CD8-positive, alpha-beta memory T cell (primary cell): ENCODE measurements at regions not wholly inside any gene's neighbourhood (a gene's known extent, or its start where the extent isn't known, plus 50 kb on each side); places are given as distances from the start of the nearest gene placed in this dataset.
"Not testable (repeated sequence)": the region's sequence is repeated elsewhere in the genome, so short reads cannot be mapped to it uniquely, and the experiment has no call there.

Source experiments
- CTCF ChIA-PET: fragments of 350-600 bp; sonication (Branson Sonifier 250); formaldehyde crosslinking; loops from one replicate; lab custom pipeline; 2021; ENCODE audit warnings: antibody characterized with exemption; lab: Charles Lee
- POLR2A ChIA-PET: fragments of 350-600 bp; sonication (Branson Sonifier 250); formaldehyde crosslinking; loops from one replicate; lab custom pipeline; 2021; ENCODE audit warnings: antibody characterized with exemption; lab: Charles Lee
- DNase-seq, 5 donors: peaks; one replicate each; pipeline versions ENCODE4 v3.0.0 to v3.0.0-alpha.2; 2020 to 2022; ENCODE audit warnings: mixed read lengths in 1 of 5
- H3K27ac ChIP-seq: one replicate; pipeline ENCODE4 v1.7.0; 2013; ENCODE audit warnings: low read depth, mild to moderate bottlenecking, low read length, moderate library complexity
- H3K27me3 ChIP-seq: 2 replicates; pipeline ENCODE4 v1.7.0; 2013; ENCODE audit warnings: low read length, mild to moderate bottlenecking; ENCODE audit not compliant: insufficient read depth, poor library complexity, severe bottlenecking
- H3K36me3 ChIP-seq: 2 replicates; pipeline ENCODE4 v1.7.0; 2013; ENCODE audit warnings: mild to moderate bottlenecking, low read length, moderate library complexity; ENCODE audit not compliant: insufficient read depth
- H3K4me1 ChIP-seq: 2 replicates; pipeline ENCODE4 v1.7.0; 2013; ENCODE audit warnings: mild to moderate bottlenecking, low read length, moderate library complexity; ENCODE audit not compliant: insufficient read depth
- H3K4me3 ChIP-seq: 2 replicates; pipeline ENCODE4 v1.7.0; 2013; ENCODE audit warnings: mild to moderate bottlenecking, low read length
- H3K9me3 ChIP-seq: 2 replicates; pipeline ENCODE4 v1.7.0; 2013; ENCODE audit warnings: mild to moderate bottlenecking, low read length
- H3K27ac Mint-ChIP-seq, 8 donors: one replicate each; pipeline ENCODE4 v1.8.0; 2020 to 2021; ENCODE audit warnings: mixed read lengths in 8 of 8, mild to moderate bottlenecking in 6 of 8, inconsistent platforms in 3 of 8, moderate library complexity in 3 of 8
- H3K27me3 Mint-ChIP-seq, 2 donors: one replicate each; pipeline ENCODE4 v1.8.0; 2020 to 2021; ENCODE audit warnings: mixed read lengths in 2 of 2, mild to moderate bottlenecking in 1 of 2, moderate library complexity in 1 of 2
- H3K36me3 Mint-ChIP-seq, 3 donors: one replicate each; pipeline ENCODE4 v1.8.0; 2020 to 2021; ENCODE audit warnings: mixed read lengths in 3 of 3, inconsistent platforms in 1 of 3, mild to moderate bottlenecking in 1 of 3
- H3K4me1 Mint-ChIP-seq, 3 donors: one replicate each; pipeline ENCODE4 v1.8.0; 2020 to 2021; ENCODE audit warnings: mixed read lengths in 3 of 3, inconsistent platforms in 1 of 3, mild to moderate bottlenecking in 1 of 3
- H3K4me3 Mint-ChIP-seq, 7 donors: one replicate each; pipeline ENCODE4 v1.8.0; 2020 to 2021; ENCODE audit warnings: mixed read lengths in 7 of 7, mild to moderate bottlenecking in 6 of 7, moderate library complexity in 4 of 7, inconsistent platforms in 2 of 7
- H3K9me3 Mint-ChIP-seq, 5 donors: one replicate each; pipeline ENCODE4 v1.8.0; 2020 to 2022; ENCODE audit warnings: mixed read lengths in 5 of 5, mild to moderate bottlenecking in 3 of 5, moderate library complexity in 2 of 5, inconsistent platforms in 1 of 5

GRCh38 chr11:39664023-39664422 is 1795.4 kb downstream of the LRRC4C start:
- no peaks in the 10 kb centered on the region for H3K36me3 Mint-ChIP-seq
- H3K9me3 Mint-ChIP-seq = peaks cover 9 to 30% (median 16%) of the 10 kb centered on the region in 5 donors
- no peaks in the 10 kb centered on the region for H3K4me1 Mint-ChIP-seq
- H3K4me1 ChIP-seq = no peaks in the 10 kb centered on the region
- no peak overlapping the region for H3K27ac ChIP-seq
- POLR2A ChIA-PET = no interaction called here
- H3K4me3 Mint-ChIP-seq = no peak overlapping the region
- no peaks in the 10 kb centered on the region for H3K27me3 ChIP-seq
- no peak overlapping the region for H3K4me3 ChIP-seq
- H3K27me3 Mint-ChIP-seq = no peaks in the 10 kb centered on the region
- H3K9me3 ChIP-seq = no peaks in the 10 kb centered on the region
- no peak overlapping the region for H3K27ac Mint-ChIP-seq
- CTCF ChIA-PET = no interaction called here
- DNase-seq = no peak
- no peaks in the 10 kb centered on the region for H3K36me3 ChIP-seq

GRCh38 chr11:39661890-39662289 is 1797.6 kb downstream of the LRRC4C start:
- no peak for DNase-seq
- POLR2A ChIA-PET = no interaction called here
- no peak overlapping the region for H3K27ac Mint-ChIP-seq
- no peaks in the 10 kb centered on the region for H3K27me3 Mint-ChIP-seq
- Histone ChIP-seq H3K9me3 (no peaks in the 10 kb centered on the region), H3K27ac (no peak overlapping the region), H3K4me1 (no peaks in the 10 kb centered on the region), H3K4me3 (no peak overlapping the region), H3K36me3 (no peaks in the 10 kb centered on the region), H3K27me3 (no peaks in the 10 kb centered on the region)
- H3K4me1 Mint-ChIP-seq = no peaks in the 10 kb centered on the region
- peaks cover 9 to 27% (median 15%) of the 10 kb centered on the region in 5 donors for H3K9me3 Mint-ChIP-seq
- no peaks in the 10 kb centered on the region for H3K36me3 Mint-ChIP-seq
- no peak overlapping the region for H3K4me3 Mint-ChIP-seq
- CTCF ChIA-PET = no interaction called here

- no peak overlapping the region for H3K27ac Mint-ChIP-seq
- H3K27ac ChIP-seq = no peak overlapping the region
- H3K9me3 ChIP-seq = no peaks in the 10 kb centered on the region
- DNase-seq = no peak
- no peaks in the 10 kb centered on the region for H3K27me3 ChIP-seq
- H3K9me3 Mint-ChIP-seq = peaks cover 2 to 20% (median 10%) of the 10 kb centered on the region in 5 donors
- POLR2A ChIA-PET = no interaction called here
- H3K4me1 ChIP-seq = no peaks in the 10 kb centered on the region
- H3K36me3 ChIP-seq = no peaks in the 10 kb centered on the region
- no peak overlapping the region for H3K4me3 Mint-ChIP-seq
- CTCF ChIA-PET = no interaction called here
- H3K4me1 Mint-ChIP-seq = no peaks in the 10 kb centered on the region
- peaks cover 0 to 1% (median 0%) of the 10 kb centered on the region in 3 donors for H3K36me3 Mint-ChIP-seq
- no peak overlapping the region for H3K4me3 ChIP-seq
- no peaks in the 10 kb centered on the region for H3K27me3 Mint-ChIP-seq
Observed at GRCh38 chr11:39651857-39652461, 1807.5 kb downstream of the LRRC4C start.

GRCh38 chr11:39641751-39642150 is 1817.7 kb downstream of the LRRC4C start:
- Histone ChIP-seq H3K9me3 (no peaks in the 10 kb centered on the region), H3K27me3 (no peaks in the 10 kb centered on the region), H3K27ac (no peak overlapping the region), H3K4me3 (no peak overlapping the region), H3K36me3 (no peaks in the 10 kb centered on the region), H3K4me1 (no peaks in the 10 kb centered on the region)
- Mint-ChIP-seq H3K36me3 (no peaks in the 10 kb centered on the region), H3K4me3 (no peak overlapping the region), H3K9me3 (peaks cover 13 to 35% (median 27%) of the 10 kb centered on the region in 5 donors), H3K4me1 (no peaks in the 10 kb centered on the region), H3K27ac (no peak overlapping the region), H3K27me3 (peaks cover 0 to 2% of the 10 kb centered on the region in 2 donors)
- ChIA-PET CTCF (no interaction called here), POLR2A (no interaction called here)
- DNase-seq = no peak

- no peak overlapping the region for H3K4me3 ChIP-seq
- ChIA-PET POLR2A (no interaction called here), CTCF (no interaction called here)
- no peak overlapping the region for H3K27ac ChIP-seq
- Mint-ChIP-seq H3K27ac (no peak overlapping the region), H3K4me1 (no peaks in the 10 kb centered on the region), H3K9me3 (peaks cover 5 to 29% (median 9%) of the 10 kb centered on the region in 5 donors), H3K36me3 (no peaks in the 10 kb centered on the region), H3K4me3 (no peak overlapping the region), H3K27me3 (no peaks in the 10 kb centered on the region)
- no peaks in the 10 kb centered on the region for H3K4me1 ChIP-seq
- H3K27me3 ChIP-seq = no peaks in the 10 kb centered on the region
- H3K9me3 ChIP-seq = no peaks in the 10 kb centered on the region
- H3K36me3 ChIP-seq = no peaks in the 10 kb centered on the region
- DNase-seq = no peak
Observed at GRCh38 chr11:39630365-39630764, 1829.1 kb downstream of the LRRC4C start.

- Histone ChIP-seq H3K4me1 (no peaks in the 10 kb centered on the region), H3K27me3 (no peaks in the 10 kb centered on the region), H3K27ac (no peak overlapping the region), H3K4me3 (no peak overlapping the region), H3K36me3 (no peaks in the 10 kb centered on the region), H3K9me3 (no peaks in the 10 kb centered on the region)
- Mint-ChIP-seq H3K27me3 (no peaks in the 10 kb centered on the region), H3K4me1 (no peaks in the 10 kb centered on the region), H3K9me3 (peaks cover 4 to 25% (median 6%) of the 10 kb centered on the region in 5 donors), H3K27ac (no peak overlapping the region), H3K36me3 (no peaks in the 10 kb centered on the region), H3K4me3 (no peak overlapping the region)
- CTCF ChIA-PET = no interaction called here
- POLR2A ChIA-PET = no interaction called here
- no peak for DNase-seq
Observed at GRCh38 chr11:39628311-39628710, 1831.1 kb downstream of the LRRC4C start.

GRCh38 chr11:39620309-39620708 is 1839.1 kb downstream of the LRRC4C start:
- H3K4me1 ChIP-seq, H3K27me3 Mint-ChIP-seq, H3K27me3 ChIP-seq, H3K36me3 ChIP-seq, H3K4me1 Mint-ChIP-seq, H3K9me3 ChIP-seq, POLR2A ChIA-PET, DNase-seq, H3K27ac ChIP-seq, H3K27ac Mint-ChIP-seq, H3K4me3 Mint-ChIP-seq, CTCF ChIA-PET, H3K36me3 Mint-ChIP-seq, H3K4me3 ChIP-seq: not testable (repeated sequence)
- H3K9me3 Mint-ChIP-seq = peaks cover 8 to 18% (median 9%) of the 10 kb centered on the region in 5 donors

GRCh38 chr11:39617971-39618370 is 1841.5 kb downstream of the LRRC4C start:
- Histone ChIP-seq H3K27me3 (no peaks in the 10 kb centered on the region), H3K4me1 (no peaks in the 10 kb centered on the region), H3K4me3 (no peak overlapping the region), H3K36me3 (no peaks in the 10 kb centered on the region), H3K9me3 (no peaks in the 10 kb centered on the region), H3K27ac (no peak overlapping the region)
- Mint-ChIP-seq H3K36me3 (no peaks in the 10 kb centered on the region), H3K4me3 (no peak overlapping the region), H3K27ac (no peak overlapping the region), H3K27me3 (no peaks in the 10 kb centered on the region), H3K9me3 (peaks cover 7 to 26% (median 9%) of the 10 kb centered on the region in 5 donors), H3K4me1 (no peaks in the 10 kb centered on the region)
- DNase-seq = no peak
- ChIA-PET POLR2A (no interaction called here), CTCF (no interaction called here)
